Gastrocnemius medialis (tissue), 4 donors: ENCODE measurements at regions not wholly inside any gene's neighbourhood (a gene's known extent, or its start where the extent isn't known, plus 50 kb on each side); places are given as distances from the start of the nearest gene placed in this dataset.
"Not testable (repeated sequence)": the region's sequence is repeated elsewhere in the genome, so short reads cannot be mapped to it uniquely, and the experiment has no call there.

Experiments
- ATAC-seq, 2 donors: fragments of 150-250 bp; one replicate each; pipeline ENCODE4 v1.9.1; 2016
- DNase-seq, 2 donors: peaks; one replicate each; pipeline ENCODE4 v3.0.0-alpha.2; 2019
- H3K27ac ChIP-seq, 4 donors: fragments of 200-600 bp; sonication (generic); 1 replicate in 1 of 4; 2 replicates in 3 of 4; pipeline ENCODE4 v1.5.1; 2016 to 2018; ENCODE audit warnings: mild to moderate bottlenecking in 2 of 4, moderate library complexity in 1 of 4
- H3K27me3 ChIP-seq, 3 donors: fragments of 200-600 bp; sonication (generic) in 2 of 3; 1 replicate in 1 of 3; 2 replicates in 2 of 3; pipeline versions ENCODE4 v1.5.1 to v1.6.0; 2016 to 2019; ENCODE audit warnings: mild to moderate bottlenecking in 1 of 3, moderate library complexity in 1 of 3
- H3K36me3 ChIP-seq, 2 donors: fragments of 200-600 bp; sonication (generic) in 1 of 2; one replicate each; pipeline ENCODE4 v1.5.1; 2017 to 2018
- H3K4me1 ChIP-seq, 2 donors: fragments of 200-600 bp; sonication (generic) in 1 of 2; one replicate each; pipeline ENCODE4 v1.5.1; 2016 to 2017; ENCODE audit warnings: mild to moderate bottlenecking in 2 of 2
- H3K4me3 ChIP-seq, 4 donors: fragments of 200-600 bp; sonication (generic) in 3 of 4; 1 replicate in 1 of 4; 2 replicates in 3 of 4; pipeline ENCODE4 v1.5.1; 2016 to 2019; ENCODE audit warnings: mild to moderate bottlenecking in 2 of 4
- H3K9me3 ChIP-seq, 3 donors: fragments of 200-600 bp; sonication (generic) in 2 of 3; 1 replicate in 1 of 3; 2 replicates in 2 of 3; pipeline ENCODE4 v1.5.1; 2016 to 2019
- POLR2A ChIP-seq, 2 donors: fragments of 450-650 bp; IDR thresholded peaks; one replicate each; pipeline ENCODE4 v1.6.1; 2017; ENCODE audit warnings: antibody characterized with exemption in 2 of 2, mild to moderate bottlenecking in 2 of 2, moderate library complexity in 2 of 2
- in situ Hi-C, 4 donors: fragments of 200-750 bp; cut with MboI; loops; one replicate each; pipeline versions ENCODE4 v1.15.0 to v1.8.0; 2017; ENCODE audit warnings: low sequenced_read_pairs in 4 of 4
- intact Hi-C: fragments of 100-400 bp; cut with DNase I; formaldehyde crosslinking; loops from one replicate; pipeline ENCODE4 v1.15.1; 2023; ENCODE audit warnings: low total_unique reads
- TF ChIP-seq, protein P1 (sequence below), 5 experiments: fragments of 450-650 bp in 3 of 5; fragments of 200-600 bp in 2 of 5; sonication (generic) in 2 of 5; IDR thresholded peaks in 4 of 5; conservative IDR thresholded peaks in 1 of 5; 1 replicate in 4 of 5; 2 replicates in 1 of 5; pipeline ENCODE4 v1.5.1; 2016 to 2019; ENCODE audit warnings: antibody characterized with exemption in 5 of 5, mild to moderate bottlenecking in 3 of 5, moderate library complexity in 3 of 5

DNA sequence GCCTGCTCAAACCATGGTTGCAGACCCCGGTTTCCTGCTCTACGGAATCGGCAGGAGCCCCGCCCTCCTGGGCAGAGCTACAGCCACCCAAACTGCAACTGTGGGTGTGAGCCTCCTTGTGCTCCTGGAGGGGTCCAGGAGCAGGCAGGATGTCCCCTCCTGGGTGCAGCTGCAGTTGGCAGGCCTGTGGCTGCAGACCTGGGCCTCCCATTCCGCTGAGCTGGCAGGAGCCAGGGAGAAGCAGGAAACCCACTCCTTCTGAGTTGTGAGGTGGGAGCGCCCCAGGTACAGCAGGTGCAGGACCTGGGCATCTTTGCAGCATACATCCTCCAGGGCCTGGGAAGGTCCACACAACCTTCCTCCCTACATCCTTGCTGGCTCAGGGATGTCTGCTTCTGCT lies 578.7 kb upstream of the USP24 start:
- intact Hi-C loops = no loop called here
- DNase-seq = no peak
- TF ChIP-seq POLR2A (IDR thresholded peaks at IDR 0.05) = no peak
- TF ChIP-seq, protein P1, sequence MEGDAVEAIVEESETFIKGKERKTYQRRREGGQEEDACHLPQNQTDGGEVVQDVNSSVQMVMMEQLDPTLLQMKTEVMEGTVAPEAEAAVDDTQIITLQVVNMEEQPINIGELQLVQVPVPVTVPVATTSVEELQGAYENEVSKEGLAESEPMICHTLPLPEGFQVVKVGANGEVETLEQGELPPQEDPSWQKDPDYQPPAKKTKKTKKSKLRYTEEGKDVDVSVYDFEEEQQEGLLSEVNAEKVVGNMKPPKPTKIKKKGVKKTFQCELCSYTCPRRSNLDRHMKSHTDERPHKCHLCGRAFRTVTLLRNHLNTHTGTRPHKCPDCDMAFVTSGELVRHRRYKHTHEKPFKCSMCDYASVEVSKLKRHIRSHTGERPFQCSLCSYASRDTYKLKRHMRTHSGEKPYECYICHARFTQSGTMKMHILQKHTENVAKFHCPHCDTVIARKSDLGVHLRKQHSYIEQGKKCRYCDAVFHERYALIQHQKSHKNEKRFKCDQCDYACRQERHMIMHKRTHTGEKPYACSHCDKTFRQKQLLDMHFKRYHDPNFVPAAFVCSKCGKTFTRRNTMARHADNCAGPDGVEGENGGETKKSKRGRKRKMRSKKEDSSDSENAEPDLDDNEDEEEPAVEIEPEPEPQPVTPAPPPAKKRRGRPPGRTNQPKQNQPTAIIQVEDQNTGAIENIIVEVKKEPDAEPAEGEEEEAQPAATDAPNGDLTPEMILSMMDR (IDR thresholded peaks at IDR 0.05 in 4 of 5, conservative IDR thresholded peaks at IDR 0.05 in 1 of 5) = no peak
- H3K36me3 ChIP-seq = no peaks in the 10 kb centered on the region
- in situ Hi-C loops = no loop called here
- no peak for ATAC-seq
- no peaks in the 10 kb centered on the region for H3K4me1 ChIP-seq
- no peaks in the 10 kb centered on the region for H3K9me3 ChIP-seq
- no peak overlapping the region for H3K4me3 ChIP-seq
- no peak overlapping the region for H3K27ac ChIP-seq
- H3K27me3 ChIP-seq = no peaks in the 10 kb centered on the region

DNA sequence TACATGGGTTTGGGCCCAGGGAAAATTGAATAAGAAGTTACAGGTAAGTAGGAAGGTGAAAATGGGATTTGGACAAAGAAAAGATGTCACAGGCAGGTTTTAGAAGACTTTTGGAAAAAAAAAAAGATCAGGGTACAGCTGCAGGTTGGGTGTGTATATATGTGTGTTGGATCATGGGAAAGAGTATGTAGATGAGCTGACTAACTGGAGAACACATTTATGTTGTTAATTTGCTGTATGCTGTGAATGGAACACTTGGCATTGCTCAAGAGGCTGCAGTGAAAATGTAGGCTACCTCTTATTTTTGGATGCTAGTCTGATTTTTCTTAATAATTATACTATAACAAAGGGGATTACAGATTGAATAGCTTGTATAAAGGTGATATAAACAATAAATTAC lies 577.7 kb upstream of the USP24 start:
- DNase-seq = no peak
- ATAC-seq = no peak
- no peak for TF ChIP-seq POLR2A (IDR thresholded peaks at IDR 0.05)
- TF ChIP-seq, protein P1 (IDR thresholded peaks at IDR 0.05 in 4 of 5, conservative IDR thresholded peaks at IDR 0.05 in 1 of 5) = no peak
- Histone ChIP-seq H3K27me3 (no peaks in the 10 kb centered on the region), H3K27ac (no peak overlapping the region), H3K9me3 (no peaks in the 10 kb centered on the region), H3K4me1 (no peaks in the 10 kb centered on the region), H3K4me3 (no peak overlapping the region), H3K36me3 (no peaks in the 10 kb centered on the region)
- intact Hi-C loops = no loop called here
- in situ Hi-C loops = no loop called here

DNA sequence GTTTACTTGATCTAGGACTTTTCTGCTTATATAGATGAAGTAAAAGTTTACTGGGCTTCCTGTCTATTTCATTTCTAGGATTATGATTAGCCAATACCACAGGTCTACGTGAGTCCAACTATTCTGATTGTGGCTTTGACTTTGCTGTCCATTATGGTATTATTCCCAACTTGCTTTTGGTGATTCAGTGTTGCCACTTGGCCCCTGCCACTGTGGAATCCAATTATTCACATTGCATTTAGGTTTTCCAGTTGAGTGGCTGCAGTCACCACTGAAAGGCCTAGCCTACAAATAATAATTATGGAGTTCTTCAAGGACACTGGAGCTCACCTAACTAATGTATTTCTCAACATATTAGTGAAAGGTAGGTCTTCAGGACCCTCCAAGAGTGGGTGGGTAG lies 574.3 kb upstream of the USP24 start:
- intact Hi-C loops (no loop called here), in situ Hi-C loops (no loop called here)
- no peak for DNase-seq
- TF ChIP-seq, protein P1 (IDR thresholded peaks at IDR 0.05 in 4 of 5, conservative IDR thresholded peaks at IDR 0.05 in 1 of 5) = no peak
- TF ChIP-seq POLR2A (IDR thresholded peaks at IDR 0.05) = no peak
- Histone ChIP-seq H3K9me3 (no peaks in the 10 kb centered on the region), H3K27me3 (no peaks in the 10 kb centered on the region), H3K4me1 (no peaks in the 10 kb centered on the region), H3K4me3 (no peak overlapping the region), H3K36me3 (no peaks in the 10 kb centered on the region), H3K27ac (no peak overlapping the region)
- ATAC-seq = no peak

DNA sequence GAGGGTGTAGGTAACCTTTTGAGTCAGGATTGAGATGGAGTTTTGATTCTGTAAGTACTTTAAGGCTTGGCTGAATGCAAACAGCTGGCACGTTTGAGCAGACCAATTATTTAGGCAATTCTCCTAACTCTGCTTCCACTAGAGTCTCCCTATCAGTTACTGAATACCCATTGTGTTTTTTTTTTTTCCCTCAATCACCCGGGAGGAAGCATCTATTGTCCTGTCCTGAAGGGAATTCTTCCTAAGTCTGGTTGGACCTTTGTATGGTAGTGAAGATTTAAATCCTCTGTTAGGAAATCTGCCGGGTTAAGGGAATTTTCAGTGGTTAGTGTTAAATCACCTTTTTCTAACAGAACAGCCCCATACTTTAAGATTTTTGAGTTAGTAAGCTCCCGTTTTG lies 571.2 kb upstream of the USP24 start:
- peaks cover 0 to 4% of the 10 kb centered on the region in 2 donors for H3K4me1 ChIP-seq
- in situ Hi-C loops = no loop called here
- no peak for ATAC-seq

DNA sequence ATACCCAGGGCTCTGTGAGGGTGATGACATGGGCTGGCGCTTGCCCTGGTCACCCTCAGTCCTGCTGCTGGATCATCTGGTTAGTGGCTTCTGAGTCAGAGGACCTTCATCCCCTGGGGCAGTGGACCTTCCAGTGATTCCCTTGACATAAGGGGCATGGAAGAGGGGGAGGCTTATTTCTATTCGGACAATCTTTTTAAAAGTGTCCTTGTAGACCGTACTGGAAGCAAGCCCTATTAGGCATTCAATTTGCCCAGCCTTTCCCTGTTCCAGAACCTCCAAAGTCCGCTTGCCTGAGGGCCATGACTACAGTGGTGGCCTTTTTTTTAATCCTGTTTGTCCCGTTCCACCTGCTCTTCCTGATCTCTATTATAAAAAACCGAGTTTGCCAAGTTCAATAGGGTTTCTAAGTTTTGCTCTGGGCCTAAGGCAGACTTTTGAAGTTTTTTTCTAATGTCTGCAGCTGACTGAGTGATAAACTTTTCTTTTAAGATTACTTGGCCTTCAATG lies 569.8 kb upstream of the USP24 start:
- ATAC-seq, H3K4me1 ChIP-seq, intact Hi-C loops, DNase-seq, H3K36me3 ChIP-seq, in situ Hi-C loops, H3K27me3 ChIP-seq, H3K27ac ChIP-seq, H3K4me3 ChIP-seq, H3K9me3 ChIP-seq: not testable (repeated sequence)

More for the DNA sequence above, 571.2 kb upstream of the USP24 start:
- Histone ChIP-seq H3K9me3 (no peaks in the 10 kb centered on the region), H3K27me3 (no peaks in the 10 kb centered on the region), H3K4me3 (no peak overlapping the region), H3K36me3 (no peaks in the 10 kb centered on the region), H3K27ac (no peak overlapping the region)
- DNase-seq = no peak
- no peak for TF ChIP-seq POLR2A (IDR thresholded peaks at IDR 0.05)
- TF ChIP-seq, protein P1 (IDR thresholded peaks at IDR 0.05 in 4 of 5, conservative IDR thresholded peaks at IDR 0.05 in 1 of 5) = no peak
- intact Hi-C loops = no loop called here
